Activated CD4-positive, alpha-beta T cell treated with anti-CD3 and anti-CD28 coated beads for 24 hours (primary cell): ENCODE measurements at regions not wholly inside any gene's neighbourhood (a gene's known extent, or its start where the extent isn't known, plus 50 kb on each side); places are given as distances from the start of the nearest gene placed in this dataset.

Experiments
- DNase-seq, 2 donors: peaks; one replicate each; pipeline ENCODE4 v3.0.0-alpha.2; 2020; ENCODE audit warnings: low read depth in 2 of 2

- no peak for DNase-seq
These were observed 73.8 kb upstream of the KCNG1 start for GRCh38 chr20:51096582-51097267.

- no peak for DNase-seq
These were observed 73.0 kb upstream of the KCNG1 start for GRCh38 chr20:51095633-51096521.

- no peak for DNase-seq
These were observed 71.3 kb upstream of the KCNG1 start for GRCh38 chr20:51094221-51094620.

- no peak for DNase-seq
These were observed 70.4 kb upstream of the KCNG1 start for GRCh38 chr20:51093240-51093763.

- no peak for DNase-seq
These were observed 69.4 kb upstream of the KCNG1 start for GRCh38 chr20:51092338-51092737.

- DNase-seq, result no peak
These were observed 68.7 kb upstream of the KCNG1 start for GRCh38 chr20:51091406-51092195.

- DNase-seq, result no peak
These were observed 66.9 kb upstream of the KCNG1 start for GRCh38 chr20:51089840-51090239.

- DNase-seq, result no peak
These were observed 66.4 kb upstream of the KCNG1 start for GRCh38 chr20:51089272-51089781.

GRCh38 chr20:51087266-51087665 is 64.4 kb upstream of the KCNG1 start:
- no peak for DNase-seq

GRCh38 chr20:51085769-51086168 is 62.9 kb upstream of the KCNG1 start:
- DNase-seq, result no peak

- DNase-seq, result no peak
These were observed 61.9 kb upstream of the KCNG1 start for GRCh38 chr20:51084593-51085377.

- no peak for DNase-seq
These were observed 60.5 kb upstream of the KCNG1 start for GRCh38 chr20:51083447-51083846.

GRCh38 chr20:51082988-51083387 is 60.1 kb upstream of the KCNG1 start:
- DNase-seq, result no peak

- DNase-seq, result no peak
These were observed 57.6 kb upstream of the KCNG1 start for GRCh38 chr20:51080516-51080915.

- DNase-seq, result no peak
These were observed 56.6 kb upstream of the KCNG1 start for GRCh38 chr20:51079488-51079887.

- no peak for DNase-seq
These were observed 54.8 kb upstream of the KCNG1 start for GRCh38 chr20:51077686-51078060.

- no peak for DNase-seq
These were observed 54.1 kb upstream of the KCNG1 start for GRCh38 chr20:51076786-51077685.

GRCh38 chr20:51074062-51074461 is 51.2 kb upstream of the KCNG1 start:
- DNase-seq, result no peak
